ENCODE measurements at regions not wholly inside any gene's neighbourhood (a gene's known extent, or its start where the extent isn't known, plus 50 kb on each side); places are given as distances from the start of the nearest gene placed in this dataset.
A peak's percentile ranks its signal among the peaks of the same experiment; 100 is the strongest.

GRCh38 chr10:56782503-56782902 lies 421.4 kb upstream of the ZWINT start:
- no peak for FAIRE-seq
- no peak for DNase-seq (ENCODE audit: low spot score in 2 of 2)

GRCh38 chr10:56771343-56771742 lies 410.3 kb upstream of the ZWINT start:
- DNase-seq (ENCODE audit: low spot score in 2 of 2) (no peak), FAIRE-seq (no peak)

- FAIRE-seq (no peak), DNase-seq (ENCODE audit: low spot score in 2 of 2) (no peak)
Measured at GRCh38 chr10:56763090-56763489, 402.0 kb upstream of the ZWINT start.

GRCh38 chr10:56745490-56745889 lies 384.4 kb upstream of the ZWINT start:
- FAIRE-seq: no peak
- DNase-seq (ENCODE audit: low spot score in 2 of 2): no peak

GRCh38 chr10:56728349-56728748 lies 367.3 kb upstream of the ZWINT start:
- DNase-seq (ENCODE audit: low spot score in 2 of 2) (no peak), FAIRE-seq (no peak)

- FAIRE-seq: no peak
- no peak for DNase-seq (ENCODE audit: low spot score in 2 of 2)
Measured at GRCh38 chr10:56722912-56723311, 361.9 kb upstream of the ZWINT start.

- FAIRE-seq (no peak), DNase-seq (ENCODE audit: low spot score in 2 of 2) (no peak)
Measured at GRCh38 chr10:56715262-56715661, 354.2 kb upstream of the ZWINT start.

GRCh38 chr10:56698506-56698905 lies 337.4 kb upstream of the ZWINT start:
- DNase-seq (ENCODE audit: low spot score in 2 of 2): no peak
- no peak for FAIRE-seq

GRCh38 chr10:56679578-56679977 lies 318.5 kb upstream of the ZWINT start:
- FAIRE-seq (no peak), DNase-seq (ENCODE audit: low spot score in 2 of 2) (no peak)

- DNase-seq (ENCODE audit: low spot score in 2 of 2) (no peak), FAIRE-seq (no peak)
Measured at GRCh38 chr10:56662765-56663447, 301.8 kb upstream of the ZWINT start.

GRCh38 chr10:56653289-56653688 lies 292.2 kb upstream of the ZWINT start:
- FAIRE-seq (no peak), DNase-seq (ENCODE audit: low spot score in 2 of 2) (no peak)

- DNase-seq (ENCODE audit: low spot score in 2 of 2) (no peak), FAIRE-seq (no peak)
Measured at GRCh38 chr10:56646329-56647111, 285.5 kb upstream of the ZWINT start.

- no peak for FAIRE-seq
Measured at GRCh38 chr10:56633876-56634452, 272.9 kb upstream of the ZWINT start.

GRCh38 chr10:56632537-56632936 lies 271.5 kb upstream of the ZWINT start:
- no peak for DNase-seq (ENCODE audit: low spot score in 2 of 2)
- no peak for FAIRE-seq

More at GRCh38 chr10:56633876-56634452, 272.9 kb upstream of the ZWINT start:
- DNase-seq (ENCODE audit: low spot score in 2 of 2): no peak

- DNase-seq (ENCODE audit: low spot score in 2 of 2): no peak
- FAIRE-seq: no peak
Measured at GRCh38 chr10:56624082-56624481, 263.0 kb upstream of the ZWINT start.

- no peak for FAIRE-seq
- DNase-seq (ENCODE audit: low spot score in 2 of 2): no peak
Measured at GRCh38 chr10:56623064-56623463, 262.0 kb upstream of the ZWINT start.

GRCh38 chr10:56622335-56622973 lies 261.4 kb upstream of the ZWINT start:
- DNase-seq (ENCODE audit: low spot score in 2 of 2): no peak
- no peak for FAIRE-seq

GRCh38 chr10:56606202-56606601 lies 245.1 kb upstream of the ZWINT start:
- FAIRE-seq: peak; percentile 13

GRCh38 chr10:56605051-56605450 lies 244.0 kb upstream of the ZWINT start:
- no peak for FAIRE-seq
- DNase-seq (ENCODE audit: low spot score in 2 of 2): no peak

More at GRCh38 chr10:56606202-56606601, 245.1 kb upstream of the ZWINT start:
- no peak for DNase-seq (ENCODE audit: low spot score in 2 of 2)

- no peak for FAIRE-seq
- DNase-seq (ENCODE audit: low spot score in 2 of 2): no peak
Measured at GRCh38 chr10:56604624-56605023, 243.6 kb upstream of the ZWINT start.

- no peak for FAIRE-seq
- no peak for DNase-seq (ENCODE audit: low spot score in 2 of 2)
Measured at GRCh38 chr10:56599201-56599600, 238.1 kb upstream of the ZWINT start.
